ENCODE measurements at regions not wholly inside any gene's neighbourhood (a gene's known extent, or its start where the extent isn't known, plus 50 kb on each side); places are given as distances from the start of the nearest gene placed in this dataset.

DNA sequence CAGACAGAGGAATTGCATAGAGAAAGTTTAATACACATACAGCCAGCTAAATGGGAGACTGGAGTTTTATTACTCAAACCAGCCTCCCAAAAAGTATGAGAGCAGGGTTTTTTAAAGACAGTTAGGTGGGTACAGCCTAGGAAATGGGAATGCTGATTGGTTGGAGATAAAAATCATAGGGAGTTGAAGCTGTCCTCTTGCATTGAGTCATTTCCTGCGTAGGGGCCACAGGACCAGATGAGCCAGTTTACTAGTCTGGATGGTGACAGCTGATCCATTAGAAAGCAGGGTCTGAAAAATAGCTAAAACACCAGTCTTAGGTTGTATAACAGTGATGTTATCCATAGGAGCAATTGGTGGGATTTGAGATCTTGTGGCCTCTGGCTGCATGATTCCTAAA lies 76.1 kb upstream of the POM121L12 start:
- TF ChIP-seq POLR2A (IDR thresholded peaks at IDR 0.05; ENCODE audit: low read depth), result no peak
- TF ChIP-seq, protein P1, sequence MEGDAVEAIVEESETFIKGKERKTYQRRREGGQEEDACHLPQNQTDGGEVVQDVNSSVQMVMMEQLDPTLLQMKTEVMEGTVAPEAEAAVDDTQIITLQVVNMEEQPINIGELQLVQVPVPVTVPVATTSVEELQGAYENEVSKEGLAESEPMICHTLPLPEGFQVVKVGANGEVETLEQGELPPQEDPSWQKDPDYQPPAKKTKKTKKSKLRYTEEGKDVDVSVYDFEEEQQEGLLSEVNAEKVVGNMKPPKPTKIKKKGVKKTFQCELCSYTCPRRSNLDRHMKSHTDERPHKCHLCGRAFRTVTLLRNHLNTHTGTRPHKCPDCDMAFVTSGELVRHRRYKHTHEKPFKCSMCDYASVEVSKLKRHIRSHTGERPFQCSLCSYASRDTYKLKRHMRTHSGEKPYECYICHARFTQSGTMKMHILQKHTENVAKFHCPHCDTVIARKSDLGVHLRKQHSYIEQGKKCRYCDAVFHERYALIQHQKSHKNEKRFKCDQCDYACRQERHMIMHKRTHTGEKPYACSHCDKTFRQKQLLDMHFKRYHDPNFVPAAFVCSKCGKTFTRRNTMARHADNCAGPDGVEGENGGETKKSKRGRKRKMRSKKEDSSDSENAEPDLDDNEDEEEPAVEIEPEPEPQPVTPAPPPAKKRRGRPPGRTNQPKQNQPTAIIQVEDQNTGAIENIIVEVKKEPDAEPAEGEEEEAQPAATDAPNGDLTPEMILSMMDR (IDR thresholded peaks at IDR 0.05), result no peak
- no peak for TF ChIP-seq POLR2AphosphoS5 (IDR thresholded peaks at IDR 0.05)
- TF ChIP-seq EP300 (IDR thresholded peaks at IDR 0.05), result no peak
